ENCODE measurements at regions not wholly inside any gene's neighbourhood (a gene's known extent, or its start where the extent isn't known, plus 50 kb on each side); places are given as distances from the start of the nearest gene placed in this dataset.
"Not testable (repeated sequence)": the region's sequence is repeated elsewhere in the genome, so short reads cannot be mapped to it uniquely, and the experiment has no call there.

DNA sequence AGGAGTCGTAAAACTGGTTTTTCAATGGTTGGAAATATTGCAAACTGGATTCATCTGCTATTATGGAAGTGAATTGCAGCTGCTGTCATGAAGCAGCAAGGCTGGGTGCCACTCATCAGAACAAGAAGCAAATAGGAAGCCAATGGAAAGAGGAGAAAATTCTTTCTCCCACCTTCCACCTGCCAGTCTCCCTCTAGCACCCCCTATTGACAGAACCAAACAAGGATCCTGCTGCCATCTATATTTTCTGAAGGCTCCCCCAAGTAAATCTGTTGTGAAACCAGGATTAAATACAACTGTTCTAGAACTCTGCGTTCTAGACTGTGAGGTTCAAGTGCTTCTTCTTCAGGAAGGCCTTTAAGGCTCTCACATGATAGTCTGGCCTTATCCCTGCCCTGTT is 286.6 kb downstream of the AACS start:
- Mint-ChIP-seq H3K4me3 (ENCODE audit: unreplicated experiment) (no peak overlapping the region), H3K9me3 (ENCODE audit: unreplicated experiment) (no peaks in the 10 kb centered on the region), H3K27me3 (ENCODE audit: insufficient read depth, unreplicated experiment) (peaks cover 25% of the 10 kb centered on the region), H3K36me3 (ENCODE audit: insufficient read depth, unreplicated experiment) (no peaks in the 10 kb centered on the region), H3K27ac (ENCODE audit: low read depth, unreplicated experiment) (no peak overlapping the region), H3K4me1 (ENCODE audit: insufficient read depth, unreplicated experiment) (no peaks in the 10 kb centered on the region)
- BruUV-seq (replicated peaks): no TSS peak
- ChIA-PET CTCF (no interaction called here), POLR2A (no interaction called here)
- no peak for DNase-seq (ENCODE audit: unreplicated experiment)
- intact Hi-C loops (cut with micrococcal nuclease): no loop called here
- TF ChIP-seq CTCF (IDR thresholded peaks at IDR 0.05; ENCODE audit: unreplicated experiment): no peak

DNA sequence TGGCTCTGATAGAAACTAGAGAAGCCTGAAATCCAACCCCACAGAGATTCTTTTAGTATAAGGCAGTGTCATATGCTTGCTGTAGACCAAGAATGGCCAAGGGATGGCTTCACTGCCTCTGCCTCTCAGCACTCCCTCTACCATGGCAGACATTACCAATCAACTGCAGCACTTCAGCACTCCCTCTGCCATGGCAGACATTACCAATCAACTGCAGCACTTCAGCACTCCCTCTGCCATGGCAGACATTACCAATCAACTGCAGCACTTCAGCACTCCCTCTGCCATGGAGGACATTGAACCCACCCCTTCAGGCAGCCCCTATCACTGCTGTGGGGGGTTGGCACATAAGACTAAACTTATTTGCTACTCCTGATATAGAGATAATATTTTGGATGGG is 287.8 kb downstream of the AACS start:
- H3K27me3 Mint-ChIP-seq (ENCODE audit: insufficient read depth, unreplicated experiment): peaks cover 25% of the 10 kb centered on the region
- BruUV-seq (replicated peaks); CTCF ChIA-PET; H3K27ac Mint-ChIP-seq (ENCODE audit: low read depth, unreplicated experiment); H3K4me1 Mint-ChIP-seq (ENCODE audit: insufficient read depth, unreplicated experiment); H3K36me3 Mint-ChIP-seq (ENCODE audit: insufficient read depth, unreplicated experiment); POLR2A ChIA-PET; H3K9me3 Mint-ChIP-seq (ENCODE audit: unreplicated experiment); DNase-seq (ENCODE audit: unreplicated experiment); H3K4me3 Mint-ChIP-seq (ENCODE audit: unreplicated experiment); intact Hi-C loops (cut with micrococcal nuclease): not testable (repeated sequence)

DNA sequence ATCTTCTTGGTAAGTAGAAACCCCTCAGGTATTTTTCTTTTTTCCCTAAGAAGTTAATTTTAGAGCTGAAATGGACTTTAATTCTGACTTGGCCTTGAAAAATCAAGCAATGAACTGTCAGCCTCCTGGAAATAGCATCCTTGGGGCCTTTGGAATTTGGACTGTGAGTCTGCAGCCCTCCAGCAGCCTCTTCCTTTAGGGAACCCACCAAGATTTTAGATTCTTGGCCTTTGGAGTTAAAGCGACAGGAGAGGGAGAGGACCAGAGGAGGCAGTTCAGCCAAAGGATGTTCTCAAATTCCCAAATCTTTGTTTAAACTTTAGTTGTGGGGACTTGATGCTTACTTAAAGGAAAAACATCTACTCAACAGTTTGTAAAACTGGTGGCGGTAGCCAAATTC is 288.6 kb downstream of the AACS start:
- ChIA-PET CTCF (interaction anchor here (0.6 kb wide), 1 partner anchor 45 kb away, joined by 3 read pairs; no protein-coding TSS in a partner anchor), POLR2A (no interaction called here)
- H3K27me3 Mint-ChIP-seq (ENCODE audit: insufficient read depth, unreplicated experiment): peaks cover 20% of the 10 kb centered on the region
- no peaks in the 10 kb centered on the region for H3K36me3 Mint-ChIP-seq (ENCODE audit: insufficient read depth, unreplicated experiment)
- no peaks in the 10 kb centered on the region for H3K9me3 Mint-ChIP-seq (ENCODE audit: unreplicated experiment)
- intact Hi-C loops (cut with micrococcal nuclease): no loop called here
- H3K4me3 Mint-ChIP-seq (ENCODE audit: unreplicated experiment): no peak overlapping the region
- no peaks in the 10 kb centered on the region for H3K4me1 Mint-ChIP-seq (ENCODE audit: insufficient read depth, unreplicated experiment)
- no peak for TF ChIP-seq CTCF (IDR thresholded peaks at IDR 0.05; ENCODE audit: unreplicated experiment)
- DNase-seq (ENCODE audit: unreplicated experiment): no peak
- no peak overlapping the region for H3K27ac Mint-ChIP-seq (ENCODE audit: low read depth, unreplicated experiment)
- no TSS peak for BruUV-seq (replicated peaks)

DNA sequence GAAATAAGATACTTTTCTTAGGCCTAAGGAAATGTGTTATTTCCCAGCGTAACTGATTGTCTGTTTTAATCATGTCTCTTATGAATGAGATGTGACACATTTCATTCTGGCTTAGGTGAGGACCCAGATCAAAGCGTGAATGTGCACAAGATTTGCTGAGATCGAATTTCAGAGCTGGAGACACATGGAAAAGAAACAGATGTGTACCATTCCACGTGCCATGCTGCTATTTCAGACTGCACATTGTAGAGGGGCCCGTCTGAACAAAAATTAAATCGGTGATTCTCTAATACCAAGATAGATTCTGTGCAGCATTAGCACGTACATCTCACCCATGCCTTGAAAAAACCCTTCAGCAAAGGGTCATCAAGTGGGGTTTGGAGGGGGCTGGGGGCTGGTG is 290.4 kb downstream of the AACS start:
- CTCF ChIA-PET: interaction anchor here (0.5 kb wide), 1 partner anchor 670 kb away, joined by 3 read pairs; no protein-coding TSS in a partner anchor
- POLR2A ChIA-PET: no interaction called here
- intact Hi-C loops (cut with micrococcal nuclease): no loop called here
- no peaks in the 10 kb centered on the region for H3K4me1 Mint-ChIP-seq (ENCODE audit: insufficient read depth, unreplicated experiment)
- H3K4me3 Mint-ChIP-seq (ENCODE audit: unreplicated experiment): no peak overlapping the region
- no peak for DNase-seq (ENCODE audit: unreplicated experiment)
- no peak for TF ChIP-seq CTCF (IDR thresholded peaks at IDR 0.05; ENCODE audit: unreplicated experiment)
- peaks cover 2% of the 10 kb centered on the region for H3K27me3 Mint-ChIP-seq (ENCODE audit: insufficient read depth, unreplicated experiment)
- no peaks in the 10 kb centered on the region for H3K9me3 Mint-ChIP-seq (ENCODE audit: unreplicated experiment)
- no peaks in the 10 kb centered on the region for H3K36me3 Mint-ChIP-seq (ENCODE audit: insufficient read depth, unreplicated experiment)
- no peak overlapping the region for H3K27ac Mint-ChIP-seq (ENCODE audit: low read depth, unreplicated experiment)
- BruUV-seq (replicated peaks): no TSS peak

DNA sequence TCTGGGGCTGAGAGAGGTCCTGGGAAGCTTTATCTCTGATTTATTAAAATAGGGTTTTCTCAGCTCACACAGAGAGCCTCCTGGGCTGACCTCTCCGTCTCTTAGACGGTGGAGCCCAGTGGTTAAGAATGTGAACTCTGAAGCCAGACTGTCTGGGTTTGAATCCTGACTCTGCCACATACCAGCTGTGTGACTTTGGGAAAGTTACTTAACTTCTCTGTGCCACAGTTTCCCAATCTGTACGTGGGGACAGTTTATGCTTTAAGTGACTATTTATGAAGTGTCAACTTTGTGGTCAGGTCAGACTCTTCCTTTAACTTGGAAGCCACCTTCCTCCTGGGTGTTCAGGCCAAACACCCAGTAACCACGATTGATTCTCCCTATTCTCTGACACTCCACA is 290.9 kb downstream of the AACS start:
- POLR2A ChIA-PET: no interaction called here

More for the DNA sequence above, 290.9 kb downstream of the AACS start:
- no peak for DNase-seq (ENCODE audit: unreplicated experiment)
- BruUV-seq (replicated peaks): no TSS peak
- CTCF ChIA-PET: interaction anchor here (0.5 to 0.6 kb wide), 2 partner anchors 417 to 670 kb away, joined by 3 read pairs; no protein-coding TSS in a partner anchor
- Mint-ChIP-seq H3K36me3 (ENCODE audit: insufficient read depth, unreplicated experiment) (no peaks in the 10 kb centered on the region), H3K4me1 (ENCODE audit: insufficient read depth, unreplicated experiment) (no peaks in the 10 kb centered on the region), H3K27ac (ENCODE audit: low read depth, unreplicated experiment) (no peak overlapping the region), H3K27me3 (ENCODE audit: insufficient read depth, unreplicated experiment) (no peaks in the 10 kb centered on the region), H3K9me3 (ENCODE audit: unreplicated experiment) (no peaks in the 10 kb centered on the region), H3K4me3 (ENCODE audit: unreplicated experiment) (no peak overlapping the region)
- TF ChIP-seq CTCF (IDR thresholded peaks at IDR 0.05; ENCODE audit: unreplicated experiment): no peak
- intact Hi-C loops (cut with micrococcal nuclease): no loop called here
